NCI-H82 (cell line): ENCODE measurements at regions not wholly inside any gene's neighbourhood (a gene's known extent, or its start where the extent isn't known, plus 50 kb on each side); places are given as distances from the start of the nearest gene placed in this dataset.

Source experiments
- DNase-seq: peaks from one replicate; lab custom pipeline; 2025; lab: John Stamatoyannopoulos, UW

DNA sequence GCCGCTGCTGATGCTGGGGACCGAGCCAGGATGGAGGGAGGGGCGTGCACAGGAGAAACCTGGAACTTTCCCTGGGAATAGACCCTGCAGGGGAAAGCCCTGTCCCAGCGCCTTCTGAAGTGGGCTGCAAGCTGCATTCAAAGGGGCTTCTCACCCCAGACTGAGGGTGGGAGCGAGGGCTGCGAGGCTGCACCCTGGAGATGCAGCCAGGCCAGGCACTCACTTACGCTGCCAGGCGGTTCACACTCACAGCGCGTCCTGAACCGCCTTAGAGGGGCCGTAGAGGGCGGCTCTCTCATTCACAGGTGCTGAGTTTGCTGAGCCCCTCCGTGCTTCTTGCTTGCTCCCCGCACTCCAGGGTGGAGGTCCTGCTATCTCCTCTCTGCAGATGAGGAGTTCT, 208.5 kb upstream of the C14orf180 start:
- DNase-seq = no peak

DNA sequence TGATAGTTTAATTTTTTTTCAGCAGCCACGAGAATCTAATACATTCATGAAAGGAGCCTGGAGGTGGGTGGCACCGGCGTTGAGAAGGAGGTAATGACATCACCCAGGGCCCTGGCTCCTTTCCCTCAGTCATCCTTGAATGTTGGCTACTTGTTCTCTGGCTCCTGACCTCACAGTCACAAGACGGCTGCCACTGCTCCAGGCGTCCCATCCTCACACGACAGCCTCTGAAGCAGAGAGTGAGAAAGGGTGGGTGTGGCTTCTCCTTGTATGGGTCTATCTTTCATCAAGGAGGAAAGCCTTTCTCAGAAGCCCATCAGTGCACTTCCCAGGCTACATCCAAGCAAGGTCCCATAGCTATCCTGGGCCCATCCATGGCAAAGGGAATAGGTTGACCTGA, 207.6 kb upstream of the C14orf180 start:
- DNase-seq = no peak

DNA sequence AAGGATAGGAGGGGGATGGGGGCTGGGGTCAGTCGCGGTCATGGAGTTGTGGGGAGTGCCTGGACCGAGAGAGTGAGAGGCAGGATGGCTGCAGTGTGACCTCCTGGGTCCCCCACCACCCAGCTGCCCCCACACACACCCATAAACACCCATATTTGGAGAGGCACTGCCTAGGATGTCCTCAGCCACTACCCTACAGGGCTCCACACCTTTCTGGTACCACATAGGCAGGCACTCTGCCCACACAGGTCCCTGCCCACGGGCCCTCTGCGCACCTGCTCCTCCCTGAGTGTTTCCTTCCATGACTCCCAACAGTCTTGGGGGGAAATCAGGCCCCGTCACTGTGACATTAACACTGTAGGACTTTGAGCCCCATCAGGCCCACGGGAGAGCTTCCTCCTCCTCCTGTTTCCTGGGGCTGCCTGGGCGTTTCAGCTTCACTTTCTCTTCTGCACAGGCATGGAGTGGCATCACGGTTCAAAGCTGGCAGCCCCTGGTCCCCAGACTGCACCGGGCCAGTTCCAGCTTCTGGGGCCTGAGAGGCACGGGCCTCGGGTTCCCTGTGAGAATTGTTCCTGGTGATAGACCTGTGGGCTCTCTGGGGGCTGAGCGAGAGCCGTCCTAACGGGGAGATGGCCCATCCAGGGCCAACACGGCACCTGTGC, 207.0 kb upstream of the C14orf180 start:
- no peak for DNase-seq

DNA sequence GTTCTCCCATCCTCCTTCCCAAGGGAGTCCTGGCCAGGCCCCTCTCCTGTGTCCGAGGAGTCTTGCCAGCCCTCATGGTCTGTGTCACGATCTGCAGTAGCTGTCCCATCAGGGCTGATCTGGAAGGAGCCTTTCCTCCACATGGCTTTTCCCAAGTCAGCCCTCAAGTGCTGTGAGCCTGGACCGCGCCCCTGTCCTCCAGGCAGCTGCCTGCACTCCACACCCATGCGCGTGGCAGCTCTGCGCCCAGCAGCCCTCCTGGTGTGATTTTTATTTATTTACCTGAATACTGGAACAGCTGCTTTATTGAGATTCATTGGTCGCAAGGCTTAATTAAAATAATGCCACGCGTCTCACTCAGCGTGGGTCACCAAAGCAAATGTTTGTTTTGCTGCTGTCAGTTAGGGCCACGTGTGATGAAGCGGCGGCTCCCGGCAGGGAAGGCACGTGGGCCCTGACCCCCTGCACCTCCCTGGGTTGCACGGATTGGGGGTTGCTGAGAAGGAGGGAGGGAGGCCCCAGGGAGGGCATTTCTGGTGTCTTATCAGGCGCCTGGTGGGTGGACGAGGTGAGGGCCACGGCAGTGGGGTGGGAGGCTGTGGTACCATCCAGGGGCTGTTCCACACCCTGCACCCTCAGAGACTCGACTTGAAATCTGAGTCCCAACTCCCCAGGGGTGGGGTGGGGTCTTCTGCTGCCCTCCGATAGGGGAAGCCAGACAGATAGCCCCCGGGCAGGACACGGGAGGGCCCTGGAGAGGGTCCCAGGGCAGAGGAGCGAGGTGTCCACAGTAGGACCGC, 206.3 kb upstream of the C14orf180 start:
- DNase-seq = no peak

DNA sequence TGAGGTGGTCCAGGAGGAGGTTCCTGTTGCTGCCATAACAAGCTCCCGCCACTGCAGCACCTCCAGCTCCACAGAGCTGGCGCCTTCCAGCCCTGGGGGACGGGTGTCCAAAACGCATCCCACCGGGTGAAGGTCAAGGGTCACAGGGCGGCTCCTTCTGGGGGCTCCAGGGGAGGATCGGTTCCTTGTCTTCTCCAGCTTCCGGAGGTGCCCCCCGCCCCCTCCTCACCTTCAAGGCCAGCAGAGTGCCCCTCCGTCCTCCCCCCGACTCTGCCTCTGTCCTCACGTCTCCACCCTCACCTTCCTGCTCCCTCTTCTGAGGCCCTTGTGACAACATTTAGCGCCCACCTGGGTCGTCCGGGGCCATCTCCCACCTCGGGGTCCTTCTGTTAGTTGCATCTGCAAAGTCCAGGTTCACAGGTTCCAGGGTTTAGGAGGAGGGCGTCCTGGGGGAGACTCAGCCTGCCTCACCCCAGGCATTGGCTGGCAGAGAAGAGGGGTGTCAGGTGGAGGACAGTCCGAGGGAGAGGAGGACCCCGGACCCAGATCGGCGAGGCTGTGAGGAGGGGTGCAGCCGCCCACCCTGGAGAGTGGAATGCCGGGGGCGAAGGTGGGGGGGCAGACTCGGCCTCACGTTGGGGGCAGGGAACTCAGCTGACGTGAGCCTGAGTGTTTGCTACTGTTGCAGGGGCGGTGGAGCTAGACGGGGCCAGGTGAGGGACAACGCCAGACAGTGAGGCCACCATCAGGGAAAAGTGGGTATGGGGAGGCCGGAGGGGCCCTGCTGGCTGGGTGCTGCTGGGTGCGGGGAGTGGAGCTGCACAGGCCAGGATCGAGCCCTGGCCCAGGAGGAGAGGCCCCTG, 205.5 kb upstream of the C14orf180 start:
- DNase-seq = no peak

DNA sequence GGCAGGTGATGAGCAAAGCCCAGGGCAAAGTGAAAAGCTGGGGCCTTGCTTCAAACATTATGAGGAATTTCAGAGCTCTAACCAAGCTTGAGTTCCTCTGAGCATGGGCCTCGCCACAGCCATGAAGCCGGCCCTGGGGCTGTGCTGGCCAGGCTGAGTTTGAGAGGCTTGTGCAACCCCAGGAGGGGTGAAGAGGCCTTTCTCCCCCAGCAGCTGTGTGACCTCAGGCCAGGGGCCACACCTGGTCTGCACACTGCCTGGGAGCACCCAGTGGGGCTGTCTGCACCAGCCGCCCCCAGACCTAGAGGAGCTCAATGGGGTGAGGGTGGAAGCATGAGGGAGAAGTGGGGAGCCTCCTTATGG, 204.9 kb upstream of the C14orf180 start:
- no peak for DNase-seq

DNA sequence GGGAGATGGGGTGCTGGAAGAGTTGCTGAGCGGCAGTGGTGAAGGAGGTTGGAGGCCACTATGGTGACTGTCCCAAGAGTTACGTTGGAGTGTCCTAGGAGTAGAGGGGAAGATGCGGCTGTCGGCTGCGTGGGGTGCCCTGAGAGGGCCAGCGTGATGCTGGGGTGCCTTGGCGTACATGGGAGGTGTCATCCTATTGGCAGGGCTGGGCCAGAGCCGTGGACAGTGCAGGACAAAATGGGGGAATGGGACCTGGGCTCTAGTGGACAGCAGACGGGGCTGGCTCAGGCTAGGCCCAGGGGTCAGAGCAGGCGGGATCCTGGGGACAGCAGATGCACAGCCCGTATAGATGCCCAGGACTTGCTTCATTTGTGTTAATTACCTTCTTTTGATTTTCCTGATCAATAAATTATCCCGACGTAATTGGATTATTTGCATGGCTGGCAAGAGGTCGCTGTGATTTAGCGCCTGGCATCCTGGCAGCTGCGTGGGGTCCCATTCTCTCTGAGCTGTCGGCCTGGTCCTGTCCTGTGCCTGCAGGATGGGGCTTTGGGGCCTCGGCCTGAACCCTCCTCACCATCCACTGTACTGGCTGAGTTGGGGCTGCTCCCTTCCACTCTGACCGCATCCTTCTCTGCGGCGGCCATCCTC, 203.9 kb upstream of the C14orf180 start:
- DNase-seq = peak; percentile 26

DNA sequence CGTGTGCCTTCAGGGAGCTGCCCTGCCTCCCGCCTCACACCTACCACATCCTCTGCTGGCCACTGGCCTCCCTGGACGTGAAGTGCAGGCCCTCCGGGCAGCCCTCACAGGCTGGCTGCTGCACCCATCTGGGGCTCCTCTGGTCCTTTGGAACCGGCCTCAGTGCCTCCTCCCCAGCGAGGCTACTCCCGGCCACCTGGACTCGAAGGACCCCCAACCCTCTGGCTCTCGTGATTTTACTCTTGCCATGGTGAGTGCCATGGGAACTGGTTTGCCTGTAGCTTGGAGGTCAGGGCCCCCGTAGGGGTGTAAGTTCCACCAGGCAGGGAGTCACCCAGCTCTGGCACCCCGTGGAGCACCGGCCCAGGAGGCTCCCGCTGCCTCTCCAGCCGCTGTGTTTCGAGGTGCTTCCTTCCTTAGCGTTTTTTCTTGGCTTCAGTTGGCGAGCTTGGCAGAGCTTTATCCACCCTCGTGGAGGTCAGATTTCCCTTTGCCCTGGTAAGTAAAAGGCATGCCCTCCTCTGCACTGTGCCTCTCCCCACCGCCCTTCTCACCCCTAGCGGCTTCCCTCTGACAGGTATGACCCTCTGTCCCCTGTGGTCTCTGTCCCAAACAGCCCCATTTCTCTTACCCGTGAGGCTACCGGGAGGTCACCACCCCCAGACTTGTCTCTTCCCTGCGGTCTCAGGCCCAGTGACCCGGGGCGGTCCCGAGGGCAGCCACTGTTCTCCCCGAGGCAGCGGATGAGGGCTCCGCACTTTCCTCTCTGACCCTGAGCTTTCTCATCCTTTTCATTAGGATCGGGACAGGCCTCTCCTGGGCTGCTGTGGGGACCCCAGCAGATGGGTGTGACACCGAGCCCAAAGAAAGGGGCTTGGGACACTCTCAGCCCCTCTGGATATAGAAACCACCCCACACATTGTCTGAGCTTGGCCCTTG, 203.1 kb upstream of the C14orf180 start:
- no peak for DNase-seq

DNA sequence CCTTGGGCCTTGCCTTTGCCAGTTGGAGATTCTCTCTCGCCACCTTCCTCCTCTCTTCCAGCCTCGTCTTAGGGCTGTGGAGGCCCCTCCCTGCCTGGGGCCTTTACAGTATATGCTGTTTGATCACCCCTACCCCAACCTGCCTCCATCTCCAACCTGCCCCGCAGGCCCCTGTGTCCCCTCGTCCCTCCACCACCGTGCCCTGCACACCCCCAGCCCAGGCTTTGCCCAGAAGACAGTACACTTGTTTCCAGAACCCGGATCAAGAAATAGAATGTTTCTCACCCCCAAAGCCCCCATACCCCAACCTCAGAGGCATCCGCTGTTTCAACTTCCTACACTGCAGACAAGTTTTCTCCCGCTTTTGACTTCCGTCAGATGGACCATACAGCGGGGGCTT, 202.3 kb upstream of the C14orf180 start:
- no peak for DNase-seq

DNA sequence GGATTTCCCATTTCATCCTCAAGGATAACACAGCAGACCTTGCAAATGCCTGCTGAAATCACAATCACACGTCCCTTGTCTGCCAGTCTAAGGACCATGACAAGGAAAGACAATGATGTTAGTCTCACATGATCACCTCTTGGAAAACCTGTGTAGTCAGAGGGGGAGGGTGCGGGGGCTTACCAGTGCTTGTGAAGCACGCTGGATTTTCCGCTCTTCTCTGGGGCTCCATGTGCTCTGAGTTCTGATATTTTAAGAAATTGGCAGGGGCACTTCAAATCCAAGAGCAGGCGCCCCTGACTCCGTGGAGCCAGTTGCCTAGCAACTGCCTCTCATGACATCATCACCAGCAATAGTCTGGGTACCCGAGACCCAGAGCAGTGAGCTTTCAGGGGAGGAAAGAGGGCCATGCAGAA, 200.9 kb upstream of the C14orf180 start:
- no peak for DNase-seq

DNA sequence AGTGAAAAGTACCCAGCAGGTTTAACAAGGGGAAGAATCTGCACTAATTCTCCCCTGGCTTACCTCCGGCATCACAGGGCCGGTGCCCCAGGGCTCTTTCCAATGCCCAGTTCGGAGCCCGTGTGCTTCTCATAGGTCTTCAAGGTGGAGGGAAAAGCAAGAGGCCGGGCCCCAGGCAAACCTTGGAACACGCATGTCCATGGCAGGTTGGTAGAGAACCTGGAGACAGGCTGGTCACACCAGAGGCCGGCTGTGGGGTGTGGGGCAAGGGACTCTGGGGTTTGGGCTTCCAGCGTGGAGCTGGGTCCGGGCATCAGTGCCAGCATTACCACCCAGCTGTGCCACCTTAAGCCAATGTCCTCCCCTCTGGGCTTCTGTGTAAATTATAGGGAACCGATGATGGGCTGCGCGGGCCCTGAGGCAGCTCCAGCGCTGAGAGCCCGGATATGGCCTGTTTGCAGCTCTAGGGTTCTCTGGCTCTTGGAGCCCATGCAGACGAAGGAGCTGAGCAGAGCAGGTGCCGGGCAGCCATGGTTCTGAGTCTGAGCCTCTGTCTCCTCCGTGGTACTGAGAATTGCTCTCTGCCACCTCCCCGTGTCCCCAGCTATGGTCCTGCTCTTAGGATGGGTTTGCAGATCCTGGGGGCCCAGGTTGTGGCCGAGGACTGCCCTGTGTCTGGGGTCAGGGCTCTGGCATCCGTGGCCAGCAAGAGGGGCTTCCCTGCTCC, 197.0 kb upstream of the C14orf180 start:
- DNase-seq = no peak

DNA sequence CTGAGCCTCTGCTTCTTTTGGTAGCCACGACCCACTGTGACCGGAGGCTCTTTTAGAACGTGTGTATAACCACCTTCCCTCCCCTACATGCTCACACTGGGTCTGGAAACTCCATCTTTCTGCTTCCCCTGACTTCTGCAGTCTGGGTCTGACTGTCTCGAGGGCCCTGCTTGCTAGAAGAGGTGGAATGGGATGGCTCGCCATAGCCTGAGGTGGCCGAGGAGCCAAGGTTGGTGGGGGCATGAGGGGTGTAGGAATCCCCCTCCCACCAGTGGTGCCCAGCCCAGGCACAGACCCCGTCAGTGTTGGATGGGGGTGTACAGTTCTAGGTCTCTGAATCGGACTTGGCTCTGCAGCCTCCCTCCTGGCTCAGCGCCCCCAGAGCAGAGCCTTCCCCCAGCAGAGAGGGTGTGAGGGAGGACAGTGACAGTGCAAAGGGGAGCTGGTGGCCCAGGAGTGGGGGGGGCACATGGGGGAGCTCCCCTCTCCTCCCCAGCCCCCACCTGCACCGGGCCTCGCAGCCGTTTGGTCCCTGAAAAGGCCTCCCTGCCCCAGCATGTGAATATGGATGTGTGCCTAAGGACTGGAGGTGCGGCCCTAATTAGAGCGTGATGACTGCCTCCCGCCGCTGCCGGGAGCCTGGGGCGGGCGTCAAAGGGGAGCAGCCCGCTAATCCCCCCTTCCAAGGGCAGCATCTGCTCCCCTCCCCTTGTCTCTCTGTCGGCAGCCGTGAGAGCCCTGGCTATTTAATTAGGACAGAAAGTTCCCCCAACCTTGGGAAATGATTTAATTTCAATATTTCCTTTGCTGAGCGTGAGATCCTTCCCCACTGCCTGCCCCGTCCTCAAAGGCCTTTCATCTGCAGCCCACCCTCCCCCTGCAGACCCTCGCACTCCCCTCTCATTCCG, 196.2 kb upstream of the C14orf180 start:
- peak; percentile 79 for DNase-seq

DNA sequence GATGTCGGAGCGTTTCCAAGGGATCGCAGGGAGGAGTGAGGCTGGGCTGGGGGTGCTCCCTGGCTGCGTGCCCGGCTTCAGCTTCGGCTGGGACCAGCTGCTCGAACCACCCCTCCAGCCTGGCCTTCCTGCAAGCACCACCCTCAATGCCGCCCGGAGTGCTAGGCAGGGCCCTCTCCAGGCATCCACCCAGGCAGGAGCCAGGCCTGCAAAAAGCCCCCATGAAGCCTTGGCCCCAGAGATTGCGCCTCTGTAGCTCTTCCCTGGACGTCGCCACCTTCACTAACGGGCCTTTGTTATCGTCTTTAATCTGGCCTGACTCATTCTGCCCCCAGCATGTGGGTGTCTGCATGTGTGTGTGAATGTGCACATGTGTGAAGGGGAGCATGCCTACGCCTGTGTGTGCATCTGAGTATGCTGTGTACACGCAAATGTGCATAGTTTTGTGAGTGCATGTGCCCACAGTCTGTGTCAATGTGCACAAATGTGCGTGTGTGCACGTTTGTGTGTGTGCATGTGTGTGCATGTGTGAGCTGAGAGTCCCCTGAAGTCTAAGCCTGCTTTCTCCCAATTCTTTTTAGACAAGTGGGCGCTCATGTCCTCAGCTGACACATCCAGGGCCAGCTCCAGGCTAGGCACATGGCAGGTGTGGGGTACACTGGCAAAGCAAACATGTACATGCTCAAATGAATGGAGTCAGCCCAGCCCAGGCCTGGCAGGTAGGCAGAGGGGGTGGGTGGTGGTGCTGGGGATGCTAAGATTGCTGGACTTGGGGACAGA, 195.4 kb upstream of the C14orf180 start:
- DNase-seq = peak; percentile 74

DNA sequence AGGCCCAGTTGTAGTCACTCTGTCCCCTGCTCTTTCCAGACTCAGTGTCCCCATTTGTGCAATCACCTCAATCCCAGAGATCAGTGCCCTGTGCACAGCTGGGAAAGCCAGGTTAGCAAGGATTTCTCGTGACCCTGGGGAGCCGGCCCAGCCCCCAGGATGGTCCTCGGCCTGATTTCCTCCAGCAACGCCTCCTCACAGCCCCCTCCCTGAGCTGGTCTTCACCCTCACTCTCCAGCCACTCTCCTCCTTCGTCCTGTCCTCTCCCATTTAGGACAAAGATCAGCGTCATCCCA, 194.8 kb upstream of the C14orf180 start:
- DNase-seq = no peak

DNA sequence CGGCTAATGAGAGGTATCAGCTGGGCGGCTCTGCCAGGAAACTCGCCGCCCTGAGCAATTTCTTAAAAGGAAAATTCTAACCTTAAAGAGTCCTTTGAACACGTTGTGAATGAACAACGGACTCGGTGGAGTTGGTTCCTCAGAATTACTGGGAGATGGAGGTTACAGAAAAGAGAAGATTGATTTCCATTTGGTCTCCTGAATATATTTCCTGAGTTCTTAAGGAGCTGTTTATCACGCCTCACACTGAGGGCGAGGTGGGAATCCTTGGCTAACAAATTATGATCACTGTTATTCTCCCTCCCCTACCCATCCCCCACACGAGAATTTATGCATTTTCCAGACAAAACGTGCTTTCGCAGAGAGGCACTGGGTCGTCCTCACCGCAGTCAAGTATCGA, 194.5 kb upstream of the C14orf180 start:
- DNase-seq = no peak

DNA sequence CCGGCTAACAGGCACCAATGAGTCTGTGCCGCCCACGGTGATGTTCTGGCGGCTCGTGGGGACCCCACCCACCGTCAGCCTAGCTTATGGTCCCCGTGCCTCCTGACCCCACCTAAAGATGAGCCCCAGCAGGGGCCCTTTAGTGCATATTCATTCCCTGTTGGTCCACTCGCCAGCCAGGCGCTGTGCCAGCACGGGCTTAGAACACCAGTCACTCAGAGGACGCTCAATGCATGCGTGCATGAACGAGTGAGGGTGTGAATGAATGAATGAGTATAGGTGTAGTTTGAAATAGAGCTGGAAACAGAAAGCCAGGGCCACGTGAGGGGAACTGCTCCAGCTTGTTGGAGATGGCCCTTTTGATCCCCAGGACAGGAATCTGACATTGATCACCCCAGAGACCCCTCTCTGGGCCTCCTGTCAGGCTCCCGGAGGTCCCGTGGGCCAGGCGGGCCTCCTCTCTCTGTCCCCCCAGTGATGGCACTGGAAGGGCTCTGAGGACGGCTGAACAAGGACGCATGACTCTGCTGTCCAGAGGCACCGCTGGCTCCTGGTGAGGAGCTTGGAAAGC, 193.9 kb upstream of the C14orf180 start:
- no peak for DNase-seq

DNA sequence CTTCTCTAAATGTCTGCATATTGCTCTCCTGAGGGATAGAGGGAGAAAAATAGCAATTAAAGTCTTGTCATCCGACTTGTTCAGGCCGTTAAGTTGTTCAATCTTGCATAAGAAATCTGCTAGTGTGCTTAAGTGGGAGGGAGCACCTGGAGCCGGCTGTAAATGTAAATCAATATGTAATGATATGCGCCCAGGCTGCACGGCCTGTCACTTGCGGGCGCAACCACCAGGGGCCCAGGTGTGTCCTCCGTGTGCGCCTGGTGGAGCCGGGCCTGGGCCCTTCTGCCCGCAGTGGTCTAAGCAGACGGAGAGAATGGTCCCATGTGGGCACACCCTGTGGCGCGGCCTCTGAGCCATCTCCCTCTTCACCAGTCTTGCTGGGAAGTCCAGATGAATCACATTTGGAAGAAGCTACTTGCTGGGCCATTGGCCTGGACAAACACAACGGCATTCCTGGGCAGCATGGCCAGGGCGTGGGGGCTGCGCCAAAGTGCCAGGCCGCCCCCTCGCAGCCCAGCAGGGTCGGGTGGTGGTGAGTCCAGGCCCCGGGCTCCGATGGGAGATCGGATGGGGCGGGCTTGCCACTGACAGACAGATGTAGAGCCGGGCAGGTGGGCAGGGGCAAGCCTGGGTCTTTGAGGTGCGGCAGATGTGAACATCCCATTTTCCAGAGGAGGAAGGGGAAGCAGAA, 193.3 kb upstream of the C14orf180 start:
- DNase-seq = no peak
